Breast epithelium (tissue), 4 donors: ENCODE measurements at regions not wholly inside any gene's neighbourhood (a gene's known extent, or its start where the extent isn't known, plus 50 kb on each side); places are given as distances from the start of the nearest gene placed in this dataset.

ENCODE experiments used
- DNase-seq, 2 donors: peaks; one replicate each; pipeline ENCODE4 v3.0.0-alpha.2; 2019; ENCODE audit warnings: low spot score in 2 of 2
- H3K27ac ChIP-seq, 2 donors: fragments of 200-600 bp; sonication (generic) in 1 of 2; one replicate each; pipeline ENCODE4 v1.5.1; 2016 to 2019; ENCODE audit warnings: mild to moderate bottlenecking in 1 of 2
- H3K27me3 ChIP-seq, 2 donors: fragments of 200-600 bp; sonication (generic) in 1 of 2; one replicate each; pipeline versions ENCODE4 v1.5.1 to v1.6.0; 2017 to 2019; ENCODE audit warnings: control low read depth in 1 of 2, mild to moderate bottlenecking in 1 of 2
- H3K36me3 ChIP-seq: fragments of 200-600 bp; one replicate; pipeline ENCODE4 v1.5.1; 2019
- H3K4me1 ChIP-seq, 2 donors: fragments of 200-600 bp; sonication (generic); one replicate each; pipeline ENCODE4 v1.5.1; 2016 to 2019; ENCODE audit warnings: control low read depth in 1 of 2
- H3K4me3 ChIP-seq, 3 donors: fragments of 200-600 bp; sonication (generic); 1 replicate in 2 of 3; 2 replicates in 1 of 3; pipeline ENCODE4 v1.5.1; 2016 to 2019; ENCODE audit warnings: mild to moderate bottlenecking in 3 of 3, moderate library complexity in 2 of 3
- H3K9me3 ChIP-seq, 2 donors: fragments of 200-600 bp; sonication (generic) in 1 of 2; one replicate each; pipeline ENCODE4 v1.5.1; 2016 to 2019; ENCODE audit warnings: control low read depth in 1 of 2
- POLR2A ChIP-seq: fragments of 450-650 bp; IDR thresholded peaks from one replicate; pipeline ENCODE4 v1.6.1; 2016; ENCODE audit warnings: antibody characterized with exemption, mild to moderate bottlenecking, moderate library complexity
- POLR2AphosphoS5 ChIP-seq, 3 donors: sonication (generic); formaldehyde crosslinking; IDR thresholded peaks; one replicate each; pipeline ENCODE4 v1.6.1; 2017; ENCODE audit warnings: antibody characterized with exemption in 3 of 3
- intact Hi-C: fragments of 100-400 bp; cut with DNase I; formaldehyde crosslinking; loops from one replicate; pipeline ENCODE4 v1.15.1; 2023; ENCODE audit warnings: low total_unique reads
- TF ChIP-seq, protein P1 (sequence below), 3 donors: fragments of 450-650 bp; IDR thresholded peaks; one replicate each; pipeline ENCODE4 v1.5.1; 2016 to 2017; ENCODE audit warnings: antibody characterized with exemption in 3 of 3, mild to moderate bottlenecking in 3 of 3, moderate library complexity in 3 of 3

DNA sequence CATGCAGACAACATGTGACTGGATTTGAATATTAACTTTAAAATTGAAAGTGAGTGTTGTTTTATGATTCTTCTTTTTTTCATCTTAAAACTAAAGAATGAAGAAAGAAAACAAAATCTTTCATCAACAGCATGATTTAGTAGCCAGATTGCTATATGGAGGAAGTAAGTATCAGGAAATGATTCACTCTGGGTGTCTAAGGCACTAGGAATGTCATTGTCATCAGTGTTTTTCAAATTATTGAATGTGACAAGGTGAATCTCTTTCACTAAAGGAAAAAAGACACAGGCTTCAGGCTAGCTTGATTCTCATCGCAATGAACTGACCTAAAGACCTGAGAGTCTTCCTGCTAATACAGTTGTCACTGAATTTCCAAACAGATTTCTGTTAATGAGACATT lies 430.1 kb downstream of the FBXO15 start:
- Histone ChIP-seq H3K27me3 (no peaks in the 10 kb centered on the region), H3K9me3 (no peaks in the 10 kb centered on the region), H3K36me3 (no peaks in the 10 kb centered on the region), H3K4me3 (no peak overlapping the region), H3K4me1 (no peaks in the 10 kb centered on the region), H3K27ac (no peak overlapping the region)
- DNase-seq = no peak
- no peak for TF ChIP-seq POLR2A
- TF ChIP-seq, protein P1, sequence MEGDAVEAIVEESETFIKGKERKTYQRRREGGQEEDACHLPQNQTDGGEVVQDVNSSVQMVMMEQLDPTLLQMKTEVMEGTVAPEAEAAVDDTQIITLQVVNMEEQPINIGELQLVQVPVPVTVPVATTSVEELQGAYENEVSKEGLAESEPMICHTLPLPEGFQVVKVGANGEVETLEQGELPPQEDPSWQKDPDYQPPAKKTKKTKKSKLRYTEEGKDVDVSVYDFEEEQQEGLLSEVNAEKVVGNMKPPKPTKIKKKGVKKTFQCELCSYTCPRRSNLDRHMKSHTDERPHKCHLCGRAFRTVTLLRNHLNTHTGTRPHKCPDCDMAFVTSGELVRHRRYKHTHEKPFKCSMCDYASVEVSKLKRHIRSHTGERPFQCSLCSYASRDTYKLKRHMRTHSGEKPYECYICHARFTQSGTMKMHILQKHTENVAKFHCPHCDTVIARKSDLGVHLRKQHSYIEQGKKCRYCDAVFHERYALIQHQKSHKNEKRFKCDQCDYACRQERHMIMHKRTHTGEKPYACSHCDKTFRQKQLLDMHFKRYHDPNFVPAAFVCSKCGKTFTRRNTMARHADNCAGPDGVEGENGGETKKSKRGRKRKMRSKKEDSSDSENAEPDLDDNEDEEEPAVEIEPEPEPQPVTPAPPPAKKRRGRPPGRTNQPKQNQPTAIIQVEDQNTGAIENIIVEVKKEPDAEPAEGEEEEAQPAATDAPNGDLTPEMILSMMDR (IDR thresholded peaks at IDR 0.05) = no peak
- TF ChIP-seq POLR2AphosphoS5 (IDR thresholded peaks at IDR 0.05) = no peak
- intact Hi-C loops = no loop called here

DNA sequence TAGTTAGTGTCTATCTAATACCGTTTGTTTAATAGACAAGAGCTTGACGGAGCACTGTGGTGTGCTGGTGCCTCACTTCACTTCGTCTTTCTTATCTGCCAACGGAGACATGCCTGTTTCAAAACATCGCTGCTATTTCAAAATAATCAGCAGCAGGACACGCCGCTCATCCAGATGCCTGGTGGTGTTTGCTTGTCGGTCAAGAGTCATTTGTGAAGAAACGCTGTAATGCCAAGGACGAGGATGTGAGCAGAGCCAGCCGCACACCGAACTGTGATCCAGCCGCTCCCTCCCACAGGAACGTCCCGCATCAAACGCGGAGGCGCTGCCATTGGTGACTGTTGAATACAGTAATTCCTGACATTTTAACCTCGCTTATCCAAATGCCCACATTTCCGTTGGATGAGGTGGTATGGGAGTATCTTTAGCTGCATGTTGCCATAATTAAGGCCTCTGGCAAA lies 432.4 kb downstream of the FBXO15 start:
- no peaks in the 10 kb centered on the region for H3K36me3 ChIP-seq
- no peak overlapping the region for H3K27ac ChIP-seq
- no peaks in the 10 kb centered on the region for H3K9me3 ChIP-seq
- H3K4me1 ChIP-seq = no peaks in the 10 kb centered on the region
- H3K4me3 ChIP-seq = no peak overlapping the region
- intact Hi-C loops = no loop called here
- H3K27me3 ChIP-seq = no peaks in the 10 kb centered on the region
- DNase-seq = no peak
- no peak for TF ChIP-seq POLR2AphosphoS5 (IDR thresholded peaks at IDR 0.05)
- TF ChIP-seq, protein P1 (IDR thresholded peaks at IDR 0.05) = no peak
- no peak for TF ChIP-seq POLR2A

DNA sequence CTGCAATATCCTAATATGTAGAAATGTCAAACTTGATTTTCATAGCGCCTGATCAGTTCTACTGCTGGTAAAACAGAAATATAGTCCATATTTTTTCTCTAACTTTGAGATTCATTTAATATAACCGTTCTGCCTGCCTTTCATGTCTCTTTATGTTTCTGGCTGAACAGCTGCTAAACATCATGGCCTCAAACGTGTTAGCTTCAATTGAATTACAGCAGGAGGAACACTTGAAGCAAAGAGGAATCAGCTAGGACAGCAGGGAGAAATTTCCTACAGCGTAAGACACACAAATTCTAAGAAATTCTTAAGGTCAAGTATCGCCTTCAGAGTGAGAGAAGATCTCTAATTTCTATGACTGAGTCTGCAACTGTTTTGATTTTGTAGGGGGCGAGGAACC lies 433.2 kb downstream of the FBXO15 start:
- Histone ChIP-seq H3K9me3 (no peaks in the 10 kb centered on the region), H3K4me3 (no peak overlapping the region), H3K27ac (no peak overlapping the region), H3K27me3 (no peaks in the 10 kb centered on the region), H3K36me3 (no peaks in the 10 kb centered on the region), H3K4me1 (no peaks in the 10 kb centered on the region)
- DNase-seq = no peak
- intact Hi-C loops = no loop called here
- TF ChIP-seq POLR2A (no peak), POLR2AphosphoS5 (IDR thresholded peaks at IDR 0.05) (no peak)
- TF ChIP-seq, protein P1 (IDR thresholded peaks at IDR 0.05) = no peak

DNA sequence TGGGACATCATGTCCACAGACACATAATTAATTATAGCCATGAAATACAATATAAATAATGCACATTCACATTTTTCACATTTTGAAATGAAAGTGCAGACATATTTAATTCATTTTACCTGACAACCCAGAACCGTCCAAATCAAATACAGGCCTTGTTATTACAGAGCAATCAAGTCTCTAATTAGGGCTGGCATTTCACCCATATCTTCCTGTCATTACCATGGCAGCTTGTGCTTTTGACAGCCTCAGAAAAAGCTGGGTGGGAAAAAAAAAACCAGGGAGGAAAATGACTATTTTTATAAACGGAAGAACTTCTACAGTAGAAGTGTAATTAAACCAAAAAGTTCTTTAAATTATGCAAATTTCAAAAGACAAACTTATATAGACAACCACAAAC lies 436.4 kb downstream of the FBXO15 start:
- Histone ChIP-seq H3K4me3 (no peak overlapping the region), H3K27ac (no peak overlapping the region), H3K4me1 (no peaks in the 10 kb centered on the region), H3K9me3 (peaks cover 0 to 5% of the 10 kb centered on the region in 2 donors), H3K27me3 (no peaks in the 10 kb centered on the region), H3K36me3 (no peaks in the 10 kb centered on the region)
- TF ChIP-seq, protein P1 (IDR thresholded peaks at IDR 0.05) = no peak
- TF ChIP-seq POLR2AphosphoS5 (IDR thresholded peaks at IDR 0.05) (no peak), POLR2A (no peak)
- DNase-seq = no peak
- intact Hi-C loops = no loop called here

DNA sequence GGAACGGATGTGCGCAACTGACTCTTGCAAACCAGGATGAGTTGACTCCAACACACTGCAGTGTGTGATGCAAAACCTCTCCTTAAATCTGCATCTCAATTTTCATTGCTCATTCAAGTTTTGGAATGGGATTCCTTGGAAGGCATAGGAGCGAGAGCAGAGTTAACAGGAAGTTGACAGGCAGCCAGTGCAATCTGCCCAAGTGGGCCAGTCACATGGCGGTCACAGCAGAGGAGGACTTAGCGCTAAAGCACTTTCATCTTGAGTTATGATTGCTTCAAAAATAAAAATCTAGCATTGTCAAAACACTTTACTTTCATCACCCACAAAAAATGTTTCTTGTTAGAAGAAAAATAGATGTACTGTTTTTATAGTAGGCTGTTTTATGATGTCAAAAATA lies 439.0 kb downstream of the FBXO15 start:
- H3K4me3 ChIP-seq = no peak overlapping the region
- no peak for DNase-seq
- H3K27me3 ChIP-seq = no peaks in the 10 kb centered on the region
- no peaks in the 10 kb centered on the region for H3K36me3 ChIP-seq
- no peaks in the 10 kb centered on the region for H3K4me1 ChIP-seq
- TF ChIP-seq POLR2AphosphoS5 (IDR thresholded peaks at IDR 0.05) (no peak), POLR2A (no peak)
- TF ChIP-seq, protein P1 (IDR thresholded peaks at IDR 0.05) = no peak
- H3K9me3 ChIP-seq = peaks cover 0 to 5% of the 10 kb centered on the region in 2 donors
- intact Hi-C loops = no loop called here
- H3K27ac ChIP-seq = no peak overlapping the region
